H9 (cell line): ENCODE measurements at regions not wholly inside any gene's neighbourhood (a gene's known extent, or its start where the extent isn't known, plus 50 kb on each side); places are given as distances from the start of the nearest gene placed in this dataset.

Source experiments
- DNase-seq: peaks from one replicate; pipeline ENCODE4 v3.0.0-alpha.2; 2017
- H2AFZ ChIP-seq: one replicate; pipeline ENCODE4 v1.6.1; 2013; ENCODE audit warnings: mild to moderate bottlenecking, low read length, control low read depth, moderate library complexity
- H2AK5ac ChIP-seq: 2 replicates; pipeline ENCODE4 v1.6.1; 2013; ENCODE audit warnings: low read length, control low read depth, mixed read lengths; ENCODE audit not compliant: insufficient read length
- H2BK120ac ChIP-seq: one replicate; pipeline ENCODE4 v1.6.1; 2013; ENCODE audit warnings: low read depth, mild to moderate bottlenecking, low read length, control low read depth, inconsistent platforms; ENCODE audit not compliant: poor library complexity, severe bottlenecking
- H2BK12ac ChIP-seq: 2 replicates; pipeline ENCODE4 v1.6.1; 2013; ENCODE audit warnings: low read length, control low read depth, mixed read lengths, low read depth; ENCODE audit not compliant: insufficient read length
- H2BK15ac ChIP-seq: 2 replicates; pipeline ENCODE4 v1.6.1; 2013; ENCODE audit warnings: low read depth, low read length, control low read depth
- H2BK20ac ChIP-seq: one replicate; pipeline ENCODE4 v1.6.1; 2013; ENCODE audit warnings: low read depth, mild to moderate bottlenecking, low read length, control low read depth, inconsistent platforms; ENCODE audit not compliant: poor library complexity, severe bottlenecking
- H2BK5ac ChIP-seq: 2 replicates; pipeline ENCODE4 v1.6.1; 2013; ENCODE audit warnings: low read length, control low read depth, mixed read lengths; ENCODE audit not compliant: insufficient read length
- H3K14ac ChIP-seq: 2 replicates; pipeline ENCODE4 v1.6.1; 2013; ENCODE audit warnings: low read length, control low read depth; ENCODE audit not compliant: insufficient read depth
- H3K18ac ChIP-seq: 2 replicates; pipeline ENCODE4 v1.6.1; 2013; ENCODE audit warnings: low read depth, mild to moderate bottlenecking, mixed read lengths, low read length, control low read depth; ENCODE audit not compliant: insufficient read length
- H3K23ac ChIP-seq: 2 replicates; pipeline ENCODE4 v1.6.1; 2013; ENCODE audit warnings: low read length, control low read depth, mixed read lengths, low read depth; ENCODE audit not compliant: insufficient read length
- H3K23me2 ChIP-seq: 2 replicates; pipeline ENCODE4 v1.6.1; 2013; ENCODE audit warnings: low read depth, mild to moderate bottlenecking, mixed read lengths, low read length, control low read depth; ENCODE audit not compliant: insufficient read length, poor library complexity, severe bottlenecking
- H3K27ac ChIP-seq: 2 replicates; pipeline ENCODE4 v1.5.1; 2013; ENCODE audit warnings: low read length, control low read depth, mixed read lengths, low read depth; ENCODE audit not compliant: insufficient read length
- H3K27me3 ChIP-seq: 2 replicates; pipeline ENCODE4 v1.6.1; 2013; ENCODE audit warnings: low read length, control low read depth, inconsistent platforms; ENCODE audit not compliant: insufficient read depth
- H3K4ac ChIP-seq: 2 replicates; pipeline ENCODE4 v1.6.1; 2013; ENCODE audit warnings: low read depth, mild to moderate bottlenecking, control low read depth, inconsistent platforms, low read length, moderate library complexity
- H3K4me1 ChIP-seq: 2 replicates; pipeline ENCODE4 v1.6.1; 2013; ENCODE audit warnings: low read length, control low read depth, inconsistent platforms; ENCODE audit not compliant: insufficient read depth
- H3K4me2 ChIP-seq: 2 replicates; pipeline ENCODE4 v1.6.1; 2013; ENCODE audit warnings: low read length, control low read depth, mixed read lengths; ENCODE audit not compliant: insufficient read length, insufficient read depth
- H3K56ac ChIP-seq: 2 replicates; pipeline ENCODE4 v1.6.1; 2013; ENCODE audit warnings: low read depth, mild to moderate bottlenecking, mixed read lengths, low read length, control low read depth; ENCODE audit not compliant: insufficient read length
- H3K79me1 ChIP-seq: 2 replicates; pipeline ENCODE4 v1.6.1; 2013; ENCODE audit warnings: low read depth, mild to moderate bottlenecking, moderate library complexity, low read length, control low read depth, inconsistent platforms; ENCODE audit not compliant: insufficient read depth, poor library complexity, severe bottlenecking
- H3K79me2 ChIP-seq: 2 replicates; pipeline ENCODE4 v1.6.1; 2013; ENCODE audit warnings: low read length, control low read depth, inconsistent platforms; ENCODE audit not compliant: insufficient read depth
- H3K9ac ChIP-seq: 2 replicates; pipeline ENCODE4 v1.6.1; 2013; ENCODE audit warnings: low read length, control low read depth, mixed read lengths; ENCODE audit not compliant: insufficient read length; ENCODE audit errors: extremely low read depth
- H3K9me3 ChIP-seq: one replicate; pipeline ENCODE4 v1.6.1; 2013; ENCODE audit warnings: low read depth, low read length, inconsistent platforms; ENCODE audit not compliant: control insufficient read depth
- H3T11ph ChIP-seq: one replicate; pipeline ENCODE4 v1.6.1; 2013; ENCODE audit warnings: mild to moderate bottlenecking, low read length, control low read depth, inconsistent platforms
- H4K20me1 ChIP-seq: one replicate; pipeline ENCODE4 v1.6.1; 2013; ENCODE audit not compliant: control insufficient read depth, insufficient read length, insufficient read depth
- H4K5ac ChIP-seq: 2 replicates; pipeline ENCODE4 v1.6.1; 2013; ENCODE audit warnings: low read depth, mild to moderate bottlenecking, mixed read lengths, low read length, control low read depth; ENCODE audit not compliant: insufficient read length
- H4K8ac ChIP-seq: replicated peaks from 2 replicates; pipeline ENCODE4 v1.6.1; 2013; ENCODE audit warnings: low read length, control low read depth, mixed read lengths, low read depth; ENCODE audit not compliant: insufficient read length
- H4K91ac ChIP-seq: 2 replicates; pipeline ENCODE4 v1.6.1; 2013; ENCODE audit warnings: low read depth, mild to moderate bottlenecking, moderate library complexity, mixed read lengths, low read length, control low read depth; ENCODE audit not compliant: insufficient read length
- H3K27ac Mint-ChIP-seq, 3 experiments: 2 replicates in 2 of 3; 3 replicates in 1 of 3; pipeline ENCODE4 v1.8.0; 2020 to 2021; ENCODE audit warnings: mixed read lengths in 3 of 3, mild to moderate bottlenecking in 1 of 3, moderate library complexity in 1 of 3
- H3K27me3 Mint-ChIP-seq: 2 replicates; pipeline ENCODE4 v1.8.0; 2021; ENCODE audit warnings: low read depth, mild to moderate bottlenecking, moderate library complexity, mixed read lengths
- H3K36me3 Mint-ChIP-seq, 3 experiments: 2 replicates in 2 of 3; 3 replicates in 1 of 3; pipeline ENCODE4 v1.8.0; 2020 to 2021; ENCODE audit warnings: low read depth in 3 of 3, mixed read lengths in 3 of 3; ENCODE audit not compliant: insufficient read depth in 1 of 3
- H3K4me1 Mint-ChIP-seq, 2 experiments: 2 replicates each; pipeline ENCODE4 v1.8.0; 2020; ENCODE audit warnings: mixed read lengths in 2 of 2
- H3K4me3 Mint-ChIP-seq, 2 experiments: 2 replicates in 1 of 2; 3 replicates in 1 of 2; pipeline ENCODE4 v1.8.0; 2020 to 2021; ENCODE audit warnings: mild to moderate bottlenecking in 2 of 2, mixed read lengths in 2 of 2, moderate library complexity in 1 of 2
- H3K9me3 Mint-ChIP-seq, 2 experiments: 2 replicates in 1 of 2; 3 replicates in 1 of 2; pipeline ENCODE4 v1.8.0; 2020; ENCODE audit warnings: mild to moderate bottlenecking in 2 of 2, mixed read lengths in 2 of 2, moderate library complexity in 1 of 2
- CTCF ChIP-seq: fragments of 200-600 bp; sonication (generic); conservative IDR thresholded peaks from 3 replicates; pipeline ENCODE4 v1.8.0; 2021; ENCODE audit warnings: antibody characterized with exemption, mild to moderate bottlenecking
- WGBS: extraction: QIAGEN DNeasy Blood & Tissue Kit; methylation state at CpG from one replicate; pipeline ENCODE4 v1.1.7; 2013; ENCODE audit warnings: missing lambda C conversion rate, low lambda C conversion rate, mixed read lengths; ENCODE audit not compliant: insufficient read length; ENCODE audit errors: extremely low coverage; 5-methylcytosine and 5-hydroxymethylcytosine counted together

GRCh38 chr3:96192966-96193550 is 621.3 kb upstream of the EPHA6 start:
- Histone ChIP-seq H2BK5ac (no peak overlapping the region), H4K20me1 (no peaks in the 10 kb centered on the region), H4K8ac (no peak overlapping the region), H3K14ac (no peak overlapping the region), H3K56ac (no peak overlapping the region), H3K4me1 (no peaks in the 10 kb centered on the region), H3K9me3 (no peaks in the 10 kb centered on the region), H3K27ac (no peak overlapping the region), H3K79me2 (no peaks in the 10 kb centered on the region), H2AFZ (no peak overlapping the region), H3K18ac (no peak overlapping the region), H3K4ac (no peak overlapping the region), H3K27me3 (no peaks in the 10 kb centered on the region), H2BK12ac (no peak overlapping the region), H4K5ac (no peak overlapping the region), H3K4me2 (no peak overlapping the region), H2BK15ac (no peak overlapping the region), H3K9ac (no peak overlapping the region), H3T11ph (no peak overlapping the region), H2AK5ac (no peak overlapping the region), H3K79me1 (no peaks in the 10 kb centered on the region), H2BK20ac (no peak overlapping the region), H2BK120ac (no peak overlapping the region), H3K23ac (no peak overlapping the region), H3K23me2 (no peaks in the 10 kb centered on the region), H4K91ac (no peak overlapping the region)
- Mint-ChIP-seq H3K4me1 (no peaks in the 10 kb centered on the region), H3K36me3 (peaks cover 0 to 7% (median 0%) of the 10 kb centered on the region in 3 experiments; a peak in 2 of 7 replicates), H3K9me3 (peaks cover 2 to 4% of the 10 kb centered on the region in 2 experiments; a peak in 3 of 5 replicates), H3K27me3 (no peaks in the 10 kb centered on the region), H3K4me3 (no peak overlapping the region), H3K27ac (no peak overlapping the region)
- DNase-seq = no peak
- no peak for TF ChIP-seq CTCF
- no CpG with 5 or more reads among the region's 4 CpGs for WGBS
